Right lobe of liver (tissue), 4 donors: ENCODE measurements at regions not wholly inside any gene's neighbourhood (a gene's known extent, or its start where the extent isn't known, plus 50 kb on each side); places are given as distances from the start of the nearest gene placed in this dataset.

Experiments used
- POLR2A ChIP-seq: fragments of 450-650 bp; IDR thresholded peaks from one replicate; pipeline ENCODE4 v1.6.1; 2017; ENCODE audit warnings: antibody characterized with exemption, mild to moderate bottlenecking
- TF ChIP-seq, protein P1 (sequence below), 4 donors: fragments of 200-600 bp in 3 of 4; fragments of 450-650 bp in 1 of 4; IDR thresholded peaks; one replicate each; pipeline versions ENCODE4 v1.5.1 to v1.8.0; 2016 to 2022; ENCODE audit warnings: antibody characterized with exemption in 4 of 4, mild to moderate bottlenecking in 2 of 4
- donor health status: DM: no; HTN: no; CAD: no.
- donor health status: DM: no; HTN: no; CAD: no.
- donor health status: DM: no; HTN: yes; CAD: no.

DNA sequence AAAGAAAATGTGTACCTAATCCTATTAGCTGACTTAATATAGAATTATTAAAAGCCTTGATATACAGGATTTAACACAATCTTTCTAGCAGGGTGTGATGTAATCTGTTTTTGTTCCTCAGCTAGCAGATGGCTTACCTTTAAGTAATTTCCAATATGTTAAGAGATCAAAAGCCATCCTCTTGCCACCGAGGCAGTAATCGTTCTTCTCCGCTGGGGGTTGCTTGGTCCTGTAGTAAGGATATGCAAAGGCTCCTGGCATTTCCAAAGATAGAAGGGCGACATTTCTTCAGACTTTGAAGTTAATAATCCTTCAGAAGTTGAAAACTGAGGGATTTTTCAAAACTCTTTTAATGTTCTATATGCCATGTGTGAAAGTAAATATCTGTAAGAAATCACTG, 156.4 kb downstream of the FZD1 start:
- TF ChIP-seq, protein P1, sequence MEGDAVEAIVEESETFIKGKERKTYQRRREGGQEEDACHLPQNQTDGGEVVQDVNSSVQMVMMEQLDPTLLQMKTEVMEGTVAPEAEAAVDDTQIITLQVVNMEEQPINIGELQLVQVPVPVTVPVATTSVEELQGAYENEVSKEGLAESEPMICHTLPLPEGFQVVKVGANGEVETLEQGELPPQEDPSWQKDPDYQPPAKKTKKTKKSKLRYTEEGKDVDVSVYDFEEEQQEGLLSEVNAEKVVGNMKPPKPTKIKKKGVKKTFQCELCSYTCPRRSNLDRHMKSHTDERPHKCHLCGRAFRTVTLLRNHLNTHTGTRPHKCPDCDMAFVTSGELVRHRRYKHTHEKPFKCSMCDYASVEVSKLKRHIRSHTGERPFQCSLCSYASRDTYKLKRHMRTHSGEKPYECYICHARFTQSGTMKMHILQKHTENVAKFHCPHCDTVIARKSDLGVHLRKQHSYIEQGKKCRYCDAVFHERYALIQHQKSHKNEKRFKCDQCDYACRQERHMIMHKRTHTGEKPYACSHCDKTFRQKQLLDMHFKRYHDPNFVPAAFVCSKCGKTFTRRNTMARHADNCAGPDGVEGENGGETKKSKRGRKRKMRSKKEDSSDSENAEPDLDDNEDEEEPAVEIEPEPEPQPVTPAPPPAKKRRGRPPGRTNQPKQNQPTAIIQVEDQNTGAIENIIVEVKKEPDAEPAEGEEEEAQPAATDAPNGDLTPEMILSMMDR (IDR thresholded peaks at IDR 0.05): no peak
- no peak for TF ChIP-seq POLR2A
